GM19351 (cell line): ENCODE measurements at regions not wholly inside any gene's neighbourhood (a gene's known extent, or its start where the extent isn't known, plus 50 kb on each side); places are given as distances from the start of the nearest gene placed in this dataset.

Experiments used
- ATAC-seq: cut with Tn5 transposase; IDR thresholded peaks from one replicate; pipeline ENCODE4 v1.9.1; 2021; ENCODE audit warnings: mild to moderate bottlenecking, moderate library complexity; ENCODE audit not compliant: unreplicated experiment

GRCh38 chr13:110826861-110827672 lies 87.8 kb downstream of the ANKRD10 start:
- ATAC-seq, result no peak
